Effector CD4-positive, alpha-beta T cell (primary cell): ENCODE measurements at regions not wholly inside any gene's neighbourhood (a gene's known extent, or its start where the extent isn't known, plus 50 kb on each side); places are given as distances from the start of the nearest gene placed in this dataset.
"Not testable (repeated sequence)": the region's sequence is repeated elsewhere in the genome, so short reads cannot be mapped to it uniquely, and the experiment has no call there.

Source experiments
- DNase-seq: peaks from one replicate; pipeline ENCODE4 v3.0.0-alpha.2; 2020

- DNase-seq = no peak
Measured at GRCh38 chr15:57883701-57884100, 177.2 kb downstream of the POLR2M start.

- no peak for DNase-seq
Measured at GRCh38 chr15:57884936-57885335, 178.4 kb downstream of the POLR2M start.

GRCh38 chr15:57885435-57885834 is 178.9 kb downstream of the POLR2M start:
- no peak for DNase-seq

GRCh38 chr15:57887825-57888224 is 177.7 kb downstream of the ALDH1A2 start:
- DNase-seq = no peak

- DNase-seq = no peak
Measured at GRCh38 chr15:57890351-57890750, 175.2 kb downstream of the ALDH1A2 start.

GRCh38 chr15:57890878-57891277 is 174.6 kb downstream of the ALDH1A2 start:
- DNase-seq = no peak

GRCh38 chr15:57892181-57892580 is 173.3 kb downstream of the ALDH1A2 start:
- DNase-seq = no peak

GRCh38 chr15:57893040-57893439 is 172.5 kb downstream of the ALDH1A2 start:
- no peak for DNase-seq

GRCh38 chr15:57895291-57895690 is 170.2 kb downstream of the ALDH1A2 start:
- no peak for DNase-seq

- no peak for DNase-seq
Measured at GRCh38 chr15:57896114-57896513, 169.4 kb downstream of the ALDH1A2 start.

- not testable (repeated sequence) for DNase-seq
Measured at GRCh38 chr15:57896899-57897298, 168.6 kb downstream of the ALDH1A2 start.

GRCh38 chr15:57897870-57898269 is 167.6 kb downstream of the ALDH1A2 start:
- no peak for DNase-seq

- no peak for DNase-seq
Measured at GRCh38 chr15:57902155-57902554, 163.4 kb downstream of the ALDH1A2 start.
